Astrocyte (in vitro differentiated cells and primary cell): ENCODE measurements at regions not wholly inside any gene's neighbourhood (a gene's known extent, or its start where the extent isn't known, plus 50 kb on each side); places are given as distances from the start of the nearest gene placed in this dataset.

Experiments used
- DNase-seq: peaks from one replicate; pipeline ENCODE4 v3.0.0-alpha.2; 2010; ENCODE audit warnings: low read depth
- FAIRE-seq: peaks from 2 replicates; lab custom pipeline; 2011; peaks lifted over from hg19 to GRCh38; lab: Jason Lieb, UNC
- H2AFZ ChIP-seq: 2 replicates; pipeline ENCODE4 v1.6.0; 2012; ENCODE audit warnings: low read depth, low read length, inconsistent platforms
- H3K27ac ChIP-seq: 2 replicates; pipeline ENCODE4 v1.5.1; 2011; ENCODE audit warnings: low read depth, low read length, inconsistent platforms
- H3K27me3 ChIP-seq: 2 replicates; pipeline ENCODE4 v1.6.0; 2011; ENCODE audit warnings: low read length, inconsistent platforms; ENCODE audit not compliant: insufficient read depth
- H3K36me3 ChIP-seq: 2 replicates; pipeline ENCODE4 v1.5.1; 2011; ENCODE audit warnings: low read length, inconsistent platforms; ENCODE audit not compliant: insufficient read depth
- H3K4me1 ChIP-seq: 2 replicates; pipeline ENCODE4 v1.5.1; 2011; ENCODE audit warnings: low read length, inconsistent platforms; ENCODE audit not compliant: insufficient read depth
- H3K4me2 ChIP-seq: 2 replicates; pipeline ENCODE4 v1.6.0; 2012; ENCODE audit warnings: low read length, inconsistent platforms
- H3K4me3 ChIP-seq: 2 replicates; pipeline ENCODE4 v1.5.1; 2011; ENCODE audit warnings: low read depth, mild to moderate bottlenecking, low read length, inconsistent platforms; ENCODE audit not compliant: insufficient read depth
- H3K79me2 ChIP-seq: 2 replicates; pipeline ENCODE4 v1.6.0; 2012; ENCODE audit warnings: mild to moderate bottlenecking, low read length, inconsistent platforms; ENCODE audit not compliant: insufficient read depth
- H3K9ac ChIP-seq: 2 replicates; pipeline ENCODE4 v1.6.0; 2012; ENCODE audit warnings: mild to moderate bottlenecking, low read length, inconsistent platforms
- H3K9me3 ChIP-seq: 2 replicates; pipeline ENCODE4 v1.5.1; 2012; ENCODE audit warnings: low read depth, mild to moderate bottlenecking, low read length, inconsistent platforms; ENCODE audit not compliant: insufficient read depth
- H4K20me1 ChIP-seq: 2 replicates; pipeline ENCODE4 v1.6.0; 2012; ENCODE audit warnings: low read length, inconsistent platforms; ENCODE audit not compliant: insufficient read depth
- H3K27ac Mint-ChIP-seq: one replicate; pipeline ENCODE4 v1.8.0; 2021; ENCODE audit warnings: mild to moderate bottlenecking, mixed read lengths; ENCODE audit not compliant: unreplicated experiment
- H3K27me3 Mint-ChIP-seq: one replicate; pipeline ENCODE4 v1.8.0; 2021; ENCODE audit warnings: low read depth, mixed read lengths; ENCODE audit not compliant: unreplicated experiment
- H3K36me3 Mint-ChIP-seq: one replicate; pipeline ENCODE4 v1.8.0; 2021; ENCODE audit warnings: low read depth, mixed read lengths; ENCODE audit not compliant: unreplicated experiment
- H3K4me1 Mint-ChIP-seq: one replicate; pipeline ENCODE4 v1.8.0; 2021; ENCODE audit warnings: low read depth, mixed read lengths; ENCODE audit not compliant: unreplicated experiment
- H3K4me3 Mint-ChIP-seq: one replicate; pipeline ENCODE4 v1.8.0; 2021; ENCODE audit warnings: mild to moderate bottlenecking, moderate library complexity, mixed read lengths; ENCODE audit not compliant: unreplicated experiment
- H3K9me3 Mint-ChIP-seq: one replicate; pipeline ENCODE4 v1.8.0; 2021; ENCODE audit warnings: mild to moderate bottlenecking, mixed read lengths; ENCODE audit not compliant: unreplicated experiment
- EZH2 ChIP-seq: IDR thresholded peaks from 2 replicates; pipeline ENCODE4 v1.6.1; 2012; ENCODE audit warnings: mild to moderate bottlenecking, low read length, inconsistent platforms; ENCODE audit not compliant: insufficient read depth
- TF ChIP-seq, protein P1 (sequence below): IDR thresholded peaks from 2 replicates; pipeline ENCODE4 v1.5.1; 2011; ENCODE audit warnings: low read depth, mild to moderate bottlenecking, inconsistent platforms, low read length, moderate library complexity; ENCODE audit not compliant: insufficient read depth

- Mint-ChIP-seq H3K36me3 (no peaks in the 10 kb centered on the region), H3K4me3 (no peak overlapping the region), H3K27ac (no peak overlapping the region), H3K4me1 (no peaks in the 10 kb centered on the region), H3K9me3 (peaks cover 5% of the 10 kb centered on the region), H3K27me3 (peaks cover 5% of the 10 kb centered on the region)
- H2AFZ ChIP-seq: no peak overlapping the region
- no peaks in the 10 kb centered on the region for H3K36me3 ChIP-seq
- H3K4me3 ChIP-seq: no peak overlapping the region
- H3K27me3 ChIP-seq: no peaks in the 10 kb centered on the region
- no peak for DNase-seq
- FAIRE-seq: no peak
- TF ChIP-seq EZH2: no peak
- TF ChIP-seq, protein P1, sequence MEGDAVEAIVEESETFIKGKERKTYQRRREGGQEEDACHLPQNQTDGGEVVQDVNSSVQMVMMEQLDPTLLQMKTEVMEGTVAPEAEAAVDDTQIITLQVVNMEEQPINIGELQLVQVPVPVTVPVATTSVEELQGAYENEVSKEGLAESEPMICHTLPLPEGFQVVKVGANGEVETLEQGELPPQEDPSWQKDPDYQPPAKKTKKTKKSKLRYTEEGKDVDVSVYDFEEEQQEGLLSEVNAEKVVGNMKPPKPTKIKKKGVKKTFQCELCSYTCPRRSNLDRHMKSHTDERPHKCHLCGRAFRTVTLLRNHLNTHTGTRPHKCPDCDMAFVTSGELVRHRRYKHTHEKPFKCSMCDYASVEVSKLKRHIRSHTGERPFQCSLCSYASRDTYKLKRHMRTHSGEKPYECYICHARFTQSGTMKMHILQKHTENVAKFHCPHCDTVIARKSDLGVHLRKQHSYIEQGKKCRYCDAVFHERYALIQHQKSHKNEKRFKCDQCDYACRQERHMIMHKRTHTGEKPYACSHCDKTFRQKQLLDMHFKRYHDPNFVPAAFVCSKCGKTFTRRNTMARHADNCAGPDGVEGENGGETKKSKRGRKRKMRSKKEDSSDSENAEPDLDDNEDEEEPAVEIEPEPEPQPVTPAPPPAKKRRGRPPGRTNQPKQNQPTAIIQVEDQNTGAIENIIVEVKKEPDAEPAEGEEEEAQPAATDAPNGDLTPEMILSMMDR: no peak
- peaks cover 2% of the 10 kb centered on the region for H3K9me3 ChIP-seq
- H3K79me2 ChIP-seq: no peaks in the 10 kb centered on the region
- no peak overlapping the region for H3K9ac ChIP-seq
- H3K4me2 ChIP-seq: no peak overlapping the region
- no peaks in the 10 kb centered on the region for H3K4me1 ChIP-seq
- H3K27ac ChIP-seq: no peak overlapping the region
- H4K20me1 ChIP-seq: no peaks in the 10 kb centered on the region
Measured at GRCh38 chr1:14403961-14404645, 194.4 kb upstream of the KAZN start.

DNA sequence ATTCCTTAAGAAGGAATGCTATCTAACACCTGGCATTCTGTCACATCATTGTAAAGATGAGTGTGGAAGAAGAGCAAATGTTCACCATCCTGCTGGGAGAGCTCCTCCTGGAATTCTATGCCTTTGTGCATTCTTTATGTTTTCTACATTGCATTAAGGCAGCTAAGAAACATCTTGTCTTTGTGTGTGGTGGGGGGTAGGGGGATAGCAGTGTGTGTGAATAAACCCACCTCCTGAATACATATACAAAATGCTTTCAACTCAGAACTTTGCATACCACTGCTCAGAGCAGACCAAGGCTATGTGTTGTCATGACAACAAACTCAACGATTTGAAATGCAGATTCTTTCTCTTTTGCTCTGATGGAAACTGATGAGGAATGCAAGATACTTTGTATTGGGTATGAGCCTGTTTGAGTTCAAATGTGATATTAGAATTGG is 193.6 kb upstream of the KAZN start:
- Mint-ChIP-seq H3K9me3 (peaks cover 3% of the 10 kb centered on the region), H3K4me3 (no peak overlapping the region), H3K36me3 (no peaks in the 10 kb centered on the region), H3K27me3 (peaks cover 5% of the 10 kb centered on the region), H3K4me1 (no peaks in the 10 kb centered on the region), H3K27ac (no peak overlapping the region)
- Histone ChIP-seq H3K4me1 (no peaks in the 10 kb centered on the region), H3K27me3 (no peaks in the 10 kb centered on the region), H3K4me3 (no peak overlapping the region), H2AFZ (no peak overlapping the region), H3K36me3 (no peaks in the 10 kb centered on the region), H3K9ac (no peak overlapping the region), H3K79me2 (no peaks in the 10 kb centered on the region), H4K20me1 (no peaks in the 10 kb centered on the region), H3K27ac (no peak overlapping the region), H3K4me2 (no peak overlapping the region), H3K9me3 (no peaks in the 10 kb centered on the region)
- TF ChIP-seq EZH2: no peak
- TF ChIP-seq, protein P1: no peak
- DNase-seq: no peak
- FAIRE-seq: no peak

GRCh38 chr1:14412235-14412634 is 186.2 kb upstream of the KAZN start:
- Mint-ChIP-seq H3K27ac (no peak overlapping the region), H3K9me3 (no peaks in the 10 kb centered on the region), H3K36me3 (no peaks in the 10 kb centered on the region), H3K4me3 (no peak overlapping the region), H3K4me1 (no peaks in the 10 kb centered on the region), H3K27me3 (peaks cover 2% of the 10 kb centered on the region)
- no peaks in the 10 kb centered on the region for H3K27me3 ChIP-seq
- DNase-seq (no peak), FAIRE-seq (no peak)
- H3K79me2 ChIP-seq: no peaks in the 10 kb centered on the region
- no peak for TF ChIP-seq EZH2
- TF ChIP-seq, protein P1: no peak
- H4K20me1 ChIP-seq: no peaks in the 10 kb centered on the region
- no peak overlapping the region for H3K4me2 ChIP-seq
- no peak overlapping the region for H3K4me3 ChIP-seq
- H3K4me1 ChIP-seq: peaks cover 4% of the 10 kb centered on the region
- no peak overlapping the region for H3K27ac ChIP-seq
- no peaks in the 10 kb centered on the region for H3K9me3 ChIP-seq
- no peaks in the 10 kb centered on the region for H3K36me3 ChIP-seq
- no peak overlapping the region for H3K9ac ChIP-seq
- no peak overlapping the region for H2AFZ ChIP-seq
